ENCODE measurements at regions not wholly inside any gene's neighbourhood (a gene's known extent, or its start where the extent isn't known, plus 50 kb on each side); places are given as distances from the start of the nearest gene placed in this dataset.
"Not testable (repeated sequence)": the region's sequence is repeated elsewhere in the genome, so short reads cannot be mapped to it uniquely, and the experiment has no call there.

DNA sequence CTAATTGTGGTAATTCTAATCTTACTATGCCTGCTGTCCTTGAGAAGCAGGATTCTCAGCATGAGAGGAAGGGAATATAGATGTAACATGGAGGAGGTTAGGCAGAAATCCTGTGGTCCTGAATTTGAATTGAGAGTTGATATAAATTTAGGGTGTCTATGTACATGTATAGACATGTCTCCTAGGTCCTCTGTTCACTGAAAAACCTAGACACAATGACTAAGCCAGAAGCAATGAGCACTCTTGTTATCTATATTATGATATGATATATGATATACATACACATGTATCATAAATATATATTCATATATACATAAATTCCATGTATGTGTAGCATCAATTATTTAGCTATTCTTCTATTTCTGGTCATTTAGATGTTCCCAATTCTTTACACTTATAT lies 173.3 kb upstream of the MKLN1 start:
- DNase-seq (ENCODE audit: extremely low read depth, low read depth, low spot score): no peak

DNA sequence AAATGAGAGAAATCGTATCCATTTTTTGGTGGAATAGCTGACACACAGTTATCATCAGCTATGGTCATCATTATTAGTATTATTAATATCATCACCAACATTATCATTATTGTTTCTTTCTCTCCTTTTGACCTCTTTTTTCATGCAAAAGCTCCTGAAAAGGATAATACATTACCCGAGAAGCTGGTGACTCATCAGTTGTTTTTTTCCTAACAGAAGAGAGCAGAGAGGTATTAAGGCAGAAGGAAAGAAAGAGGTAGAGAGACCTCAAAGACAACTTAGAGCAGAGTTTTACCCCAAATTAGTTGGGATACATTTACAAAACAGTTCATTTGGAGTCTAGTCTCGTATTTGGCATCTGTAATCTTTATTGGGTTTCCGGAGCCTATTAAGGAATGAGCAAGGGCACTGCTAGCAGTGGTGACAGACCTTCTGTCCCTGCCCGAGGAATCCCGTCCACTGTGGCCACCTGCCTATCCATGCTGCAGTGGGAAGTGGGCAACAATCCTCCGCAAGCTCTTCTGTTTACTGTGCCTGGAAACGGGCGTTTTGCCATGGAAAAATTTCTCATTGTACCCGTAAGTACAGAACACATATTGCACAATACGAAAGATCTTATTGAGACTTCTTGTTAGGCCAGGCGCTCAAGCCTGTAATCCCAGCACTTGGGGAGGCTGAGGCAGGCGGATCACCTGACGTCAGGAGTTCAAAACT lies 170.0 kb upstream of the MKLN1 start:
- no peak for DNase-seq (ENCODE audit: extremely low read depth, low read depth, low spot score)

DNA sequence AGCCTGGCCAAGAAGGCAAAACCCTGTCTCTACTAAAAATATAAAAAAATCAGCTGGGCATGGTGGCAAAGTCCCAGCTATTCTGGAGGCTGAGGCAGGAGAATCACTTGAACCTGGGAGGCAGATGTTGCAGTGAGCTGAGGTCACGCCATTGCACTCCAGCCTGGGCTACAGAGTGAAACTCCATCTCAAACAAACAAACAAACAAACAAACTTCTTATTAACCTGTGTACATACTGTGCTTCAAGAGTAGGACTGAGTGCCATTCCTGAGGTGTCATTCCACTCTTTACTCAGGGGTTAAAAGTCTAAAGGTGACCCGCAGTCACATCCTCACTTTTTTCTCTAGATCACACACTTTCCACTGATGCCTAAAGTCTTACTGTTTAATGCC lies 169.4 kb upstream of the MKLN1 start:
- not testable (repeated sequence) for DNase-seq (ENCODE audit: extremely low read depth, low read depth, low spot score)

DNA sequence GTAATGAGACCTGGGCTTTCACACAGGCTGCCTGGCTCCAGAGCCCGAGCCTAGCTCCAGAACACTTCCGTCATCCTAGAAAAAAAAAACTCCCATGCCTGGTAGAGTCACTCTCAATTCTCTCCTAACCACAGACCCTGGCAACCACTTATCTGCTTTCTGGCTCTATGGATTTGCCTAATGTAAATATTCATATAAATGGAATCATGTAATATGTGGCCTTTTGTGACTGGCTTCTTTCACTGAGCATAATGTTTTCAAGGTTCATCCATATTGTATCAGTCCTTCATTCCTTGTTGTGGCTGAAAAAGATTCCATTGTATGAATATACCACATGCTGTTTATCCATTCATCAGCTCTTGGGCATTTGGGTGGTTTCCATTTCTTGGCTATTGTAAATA lies 167.7 kb upstream of the MKLN1 start:
- no peak for DNase-seq (ENCODE audit: extremely low read depth, low read depth, low spot score)

DNA sequence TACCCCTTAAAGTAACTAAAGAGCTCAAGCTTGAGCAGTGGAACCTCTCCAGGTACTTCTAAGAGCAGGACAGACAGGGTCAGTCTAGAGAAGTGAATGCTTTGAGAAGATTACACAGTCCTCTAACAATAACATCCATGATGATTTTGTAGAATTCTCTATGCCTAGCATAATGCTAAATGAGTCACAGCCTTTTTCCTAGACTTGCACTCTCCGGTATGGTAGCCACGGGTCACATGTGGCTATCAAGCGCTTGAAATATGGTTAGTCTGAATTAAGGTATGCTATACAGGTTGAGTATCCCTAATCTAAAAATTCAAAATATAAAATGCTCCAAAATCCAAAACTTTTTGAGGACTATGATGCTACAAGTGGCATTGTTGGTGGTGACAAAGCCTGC lies 166.6 kb upstream of the MKLN1 start:
- DNase-seq (ENCODE audit: extremely low read depth, low read depth, low spot score): no peak

DNA sequence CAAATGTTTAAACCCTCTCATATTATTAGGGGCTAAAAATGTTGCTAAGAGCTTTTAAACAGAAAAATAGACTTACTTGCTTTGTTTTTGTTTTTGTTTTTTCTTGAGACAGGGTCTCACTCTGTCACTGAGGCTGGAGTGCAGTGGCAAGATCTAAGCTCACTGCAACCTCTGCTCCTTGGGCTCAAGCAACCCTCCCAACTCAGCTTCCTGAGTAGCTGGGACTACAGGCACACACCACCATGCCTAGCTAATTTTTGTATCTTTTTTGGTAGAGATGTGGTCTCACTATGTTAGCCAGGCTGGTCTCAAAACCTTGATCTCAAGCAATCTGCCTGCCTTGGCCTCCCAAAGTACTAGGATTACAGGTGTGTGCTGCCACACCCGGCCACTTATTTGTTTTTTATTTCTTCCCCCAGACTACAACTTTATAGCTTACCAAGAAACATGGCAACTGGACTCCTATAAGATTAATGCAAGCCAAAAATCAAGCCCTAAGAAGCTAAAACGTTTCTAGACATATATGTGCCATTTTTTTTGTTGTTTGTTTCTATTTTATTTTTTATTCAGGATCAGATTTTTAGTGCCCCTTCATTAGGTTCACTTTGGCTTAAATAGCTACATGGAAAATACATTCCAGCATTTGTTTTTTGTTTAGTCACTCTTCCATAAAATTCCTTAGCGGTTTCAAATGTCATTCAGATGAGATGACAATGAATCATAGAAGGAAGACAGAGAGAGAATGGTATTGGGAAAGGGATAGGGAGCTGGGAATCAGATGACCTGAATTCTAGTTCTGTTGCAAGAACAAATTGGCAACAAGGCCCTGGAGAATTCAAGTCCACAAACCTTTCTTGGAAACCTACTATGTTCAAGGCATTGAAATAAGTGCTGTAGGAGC lies 163.4 kb upstream of the MKLN1 start:
- no peak for DNase-seq (ENCODE audit: extremely low read depth, low read depth, low spot score)

DNA sequence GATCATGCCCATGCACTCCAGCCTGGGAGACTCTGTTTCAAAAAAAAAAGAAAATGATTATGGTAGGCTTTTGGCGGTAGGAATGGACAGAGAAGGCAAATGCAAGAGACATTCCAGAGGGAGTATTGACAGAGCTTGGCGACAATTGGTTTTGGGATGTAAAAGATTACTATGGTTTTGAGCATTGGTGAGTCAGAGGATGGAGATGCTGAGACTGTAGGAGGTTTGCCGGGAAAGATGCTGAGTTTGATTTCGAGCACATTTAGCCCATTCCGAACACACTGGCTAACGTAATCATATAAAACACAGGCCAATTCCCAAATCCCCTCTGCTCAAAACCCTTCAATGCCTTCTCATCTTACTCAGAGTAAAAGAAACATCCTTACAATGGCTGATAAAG lies 161.6 kb upstream of the MKLN1 start:
- DNase-seq (ENCODE audit: extremely low read depth, low read depth, low spot score): no peak

DNA sequence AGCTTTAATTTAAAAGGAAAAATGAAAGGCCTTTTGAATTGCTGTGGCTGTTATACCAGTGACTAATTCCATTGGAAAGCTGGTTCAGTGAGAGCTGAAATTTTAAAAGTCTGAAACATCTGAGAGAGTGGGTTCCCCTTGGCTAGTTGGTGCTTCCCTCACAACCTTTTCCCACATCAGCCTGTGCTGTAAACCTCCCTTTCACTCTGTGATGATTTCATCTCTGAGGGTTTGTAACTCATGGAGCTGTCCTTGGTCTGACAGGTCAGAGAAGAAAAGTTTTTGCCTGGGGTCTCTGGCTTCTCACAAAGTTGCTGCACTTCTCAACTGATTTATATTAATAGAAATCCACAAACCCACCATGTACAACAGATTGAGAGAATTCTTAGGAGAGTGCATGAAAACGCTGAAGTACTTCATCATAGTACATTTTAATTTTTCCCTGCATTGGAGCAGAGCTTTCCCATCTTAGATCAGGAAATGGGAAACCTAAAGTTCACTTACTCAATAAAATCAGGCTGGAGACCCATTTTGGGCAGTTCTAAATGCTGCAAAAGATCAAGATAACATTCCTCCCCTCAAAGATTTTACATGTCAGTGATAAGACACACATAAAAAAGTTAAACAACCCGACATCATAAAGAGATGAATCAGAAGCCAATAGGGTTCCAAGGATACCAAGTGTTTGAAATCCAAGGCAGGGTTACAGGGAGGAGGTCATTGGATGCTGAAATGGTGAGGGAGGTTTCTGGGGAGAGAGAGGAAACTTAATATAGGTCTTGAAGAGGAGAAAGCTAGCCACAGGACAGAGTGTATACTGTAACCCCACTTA lies 157.0 kb upstream of the MKLN1 start:
- DNase-seq (ENCODE audit: extremely low read depth, low read depth, low spot score): no peak

DNA sequence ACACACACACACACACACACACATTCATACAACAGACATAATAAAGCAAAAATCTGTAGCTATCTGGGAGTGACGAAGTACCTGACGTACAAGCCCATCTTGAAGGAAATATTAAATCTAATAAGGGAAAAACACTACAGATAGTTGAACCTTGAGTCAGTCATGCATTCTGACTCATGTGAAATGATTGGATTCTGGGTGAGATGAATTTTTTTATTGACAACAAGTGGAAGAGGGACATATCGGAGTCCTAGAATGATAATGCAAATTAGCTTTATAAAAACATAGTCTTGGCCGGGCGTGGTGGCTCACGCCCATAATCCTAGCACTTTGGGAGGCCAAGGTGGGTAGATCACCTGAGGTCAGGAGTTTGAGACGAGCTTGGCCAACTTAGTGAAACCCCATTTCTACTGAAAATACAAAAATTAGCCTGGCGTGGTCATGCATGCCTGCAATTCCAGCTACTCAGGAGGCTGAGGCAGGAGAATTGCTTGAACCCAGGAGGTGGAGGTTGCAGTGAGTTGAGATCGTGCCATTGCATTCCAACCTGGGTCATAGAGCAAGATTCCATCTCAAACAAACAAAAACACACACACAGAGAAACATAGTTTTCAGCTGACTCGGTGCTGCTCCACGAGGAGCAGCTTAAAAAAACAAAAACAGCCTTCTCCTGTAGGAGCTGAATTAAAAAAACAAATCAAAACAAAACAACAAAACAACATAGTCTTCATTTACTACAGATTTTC lies 154.4 kb upstream of the MKLN1 start:
- DNase-seq (ENCODE audit: extremely low read depth, low read depth, low spot score): no peak

DNA sequence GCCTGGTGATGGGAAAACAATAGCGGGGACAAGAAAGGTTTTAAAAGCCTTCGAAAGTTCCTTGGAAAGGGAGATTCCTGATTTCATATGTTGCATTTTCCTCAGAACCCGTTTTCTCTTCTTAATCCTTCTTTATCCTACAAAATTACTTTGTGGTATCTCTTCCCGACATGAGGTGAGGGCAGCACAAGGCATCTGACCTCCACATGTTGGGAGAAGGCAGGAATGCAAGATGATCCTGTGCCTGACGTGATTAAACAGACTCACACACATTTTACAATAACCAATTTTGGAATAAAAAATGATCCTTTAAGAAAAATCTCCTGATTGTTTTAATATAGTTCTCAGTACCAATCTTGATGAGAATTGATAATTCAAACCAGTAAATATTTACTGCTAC lies 153.3 kb upstream of the MKLN1 start:
- DNase-seq (ENCODE audit: extremely low read depth, low read depth, low spot score): no peak

DNA sequence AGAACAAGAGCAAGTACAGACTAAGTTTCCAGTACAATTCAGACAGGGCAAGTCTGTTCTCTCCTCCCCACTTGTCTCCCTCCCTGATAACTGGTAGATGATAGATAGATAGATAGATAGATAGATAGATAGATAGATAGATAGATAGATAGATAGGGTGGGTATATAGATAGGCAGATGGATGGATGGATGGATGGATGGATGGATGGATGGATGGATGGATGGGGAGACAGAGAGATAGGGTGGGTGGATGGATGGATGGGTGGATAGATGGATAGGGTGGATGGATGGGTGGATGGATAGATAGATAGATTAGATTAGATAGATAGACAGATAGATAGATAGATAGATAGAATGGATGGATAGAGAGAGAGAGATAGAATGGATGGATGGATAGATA lies 152.8 kb upstream of the MKLN1 start:
- DNase-seq (ENCODE audit: extremely low read depth, low read depth, low spot score): no peak

DNA sequence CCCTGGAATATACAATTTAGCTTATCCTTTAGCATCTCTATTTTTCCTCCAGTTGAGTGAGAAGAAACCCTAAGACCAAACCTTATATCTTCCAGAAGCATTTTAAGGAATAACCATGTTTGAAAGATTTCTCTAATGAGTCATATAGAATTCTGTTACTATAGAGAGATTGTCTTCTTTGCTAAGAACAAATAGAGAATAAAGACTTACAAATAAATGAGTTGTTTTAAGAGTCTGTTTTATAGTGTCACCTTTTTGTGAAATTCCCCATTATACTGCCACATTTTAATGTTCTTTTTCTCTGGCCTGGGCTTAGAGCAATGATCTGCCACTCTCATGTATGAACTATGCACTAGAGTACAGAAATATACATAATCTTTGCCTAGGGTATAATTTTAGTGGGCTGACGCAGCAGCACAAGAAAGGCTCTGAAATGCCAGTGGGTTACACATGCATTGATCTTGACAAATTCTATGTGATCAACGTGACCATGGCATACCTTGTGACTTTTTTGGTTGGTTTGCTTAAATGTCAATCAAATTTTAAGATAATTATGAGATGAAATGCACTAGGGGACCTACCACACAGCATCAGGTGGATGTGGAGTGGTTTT lies 145.1 kb upstream of the MKLN1 start:
- no peak for DNase-seq (ENCODE audit: extremely low read depth, low read depth, low spot score)

DNA sequence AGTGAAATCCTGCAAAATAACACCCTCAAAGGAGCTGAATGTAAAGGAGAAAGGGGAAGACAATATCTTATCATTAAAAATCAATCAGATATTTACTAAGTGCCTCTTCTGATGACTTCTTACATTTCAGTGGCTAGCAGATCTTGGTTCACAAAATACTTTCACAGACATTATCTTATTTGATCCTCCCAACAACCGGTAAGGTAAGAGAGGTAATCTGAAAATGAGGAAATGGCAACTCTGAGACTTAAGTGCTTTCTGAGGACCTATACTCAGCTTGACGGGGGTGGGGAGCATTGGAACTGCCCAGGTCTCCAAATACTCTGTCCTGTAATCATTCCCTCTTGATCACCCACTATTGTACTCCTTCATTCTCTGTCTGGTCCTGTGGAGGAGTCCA lies 144.6 kb upstream of the MKLN1 start:
- no peak for DNase-seq (ENCODE audit: extremely low read depth, low read depth, low spot score)

DNA sequence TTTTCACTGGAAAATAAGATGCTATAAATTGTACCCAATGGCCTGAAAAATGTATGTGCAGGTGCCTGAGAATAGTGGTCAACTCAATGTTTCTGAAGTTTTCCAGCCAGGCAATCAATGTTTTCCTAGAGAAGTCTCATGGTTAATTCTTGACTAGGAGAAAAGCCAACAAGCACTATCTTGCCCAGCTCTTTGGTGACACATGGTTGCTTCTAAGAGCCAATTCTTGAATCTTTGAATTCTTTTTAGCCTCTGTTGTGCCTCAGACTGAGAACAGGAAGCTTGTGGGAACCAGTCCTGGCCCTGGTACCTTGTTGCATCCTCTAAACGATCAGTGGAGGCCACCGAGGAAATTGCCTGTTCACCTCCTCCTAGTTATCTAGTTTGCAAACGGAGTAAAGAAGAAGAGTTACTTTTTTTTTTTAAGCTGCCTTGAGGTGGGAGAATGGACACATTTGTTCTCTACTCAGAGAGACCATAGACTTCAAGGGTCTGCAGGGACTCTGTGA lies 144.0 kb upstream of the MKLN1 start:
- no peak for DNase-seq (ENCODE audit: extremely low read depth, low read depth, low spot score)

DNA sequence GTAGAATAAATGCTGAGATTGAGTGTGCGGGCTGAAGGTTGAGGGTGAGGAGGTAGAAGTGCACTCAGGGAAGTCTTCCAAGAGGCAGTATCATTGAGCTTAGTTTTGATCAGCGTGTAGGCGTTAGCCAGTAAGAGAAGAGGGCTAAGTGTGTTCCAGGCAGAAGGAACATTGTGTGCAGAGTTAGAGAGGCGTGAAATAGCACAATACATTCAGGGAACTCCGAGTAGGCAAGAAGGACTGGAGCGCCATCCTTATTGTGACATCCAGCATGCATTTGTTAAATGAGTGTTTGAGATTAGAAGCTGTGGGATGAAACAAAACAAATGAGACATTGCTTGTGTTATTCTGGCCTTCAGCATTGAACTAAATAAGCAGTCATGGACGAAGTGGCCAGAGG lies 140.9 kb upstream of the MKLN1 start:
- DNase-seq (ENCODE audit: extremely low read depth, low read depth, low spot score): no peak

DNA sequence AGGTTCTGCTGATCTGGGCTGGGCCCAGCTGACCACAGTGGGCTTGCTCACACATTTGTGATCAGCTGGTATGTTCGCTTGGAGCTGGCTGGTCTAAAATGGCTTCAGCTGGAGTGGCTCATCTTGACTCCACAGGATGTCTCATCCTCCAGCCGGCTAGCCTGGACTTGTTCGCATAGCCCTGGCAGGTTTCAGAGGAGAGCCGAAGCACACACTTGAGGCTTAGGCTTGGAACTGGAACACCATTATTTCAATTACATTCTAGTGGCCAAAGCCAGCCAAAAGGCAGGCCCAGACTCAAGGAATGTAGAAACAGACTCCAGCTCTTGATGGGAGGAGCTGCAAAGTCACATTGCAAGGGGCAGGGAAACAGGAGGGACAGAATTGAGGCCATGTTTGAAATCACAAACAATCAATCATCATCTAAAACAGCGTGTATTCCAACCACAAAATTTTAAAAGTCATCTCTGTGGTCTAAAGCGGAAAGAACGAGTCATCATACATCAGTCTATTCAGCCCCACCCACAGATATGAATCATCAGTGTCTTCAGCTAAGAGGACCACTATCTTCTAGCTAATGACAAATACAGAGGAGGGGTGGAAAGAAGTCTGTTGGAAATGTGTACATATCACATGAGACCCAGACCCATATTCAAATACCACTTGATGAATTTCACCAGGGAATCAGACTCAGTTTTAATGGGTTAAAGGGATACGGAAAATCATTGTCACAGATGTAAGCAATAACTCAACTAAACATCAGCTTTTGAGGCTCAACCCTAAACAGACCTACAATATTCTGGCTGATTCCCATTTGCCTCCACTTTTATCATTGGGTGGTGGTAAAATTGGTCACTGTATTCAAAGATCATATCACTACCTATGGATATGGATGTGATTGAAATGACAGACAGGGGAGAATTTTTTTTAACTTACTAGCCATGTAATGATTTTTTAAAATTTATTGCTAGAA lies 139.0 kb upstream of the MKLN1 start:
- DNase-seq (ENCODE audit: extremely low read depth, low read depth, low spot score): no peak

DNA sequence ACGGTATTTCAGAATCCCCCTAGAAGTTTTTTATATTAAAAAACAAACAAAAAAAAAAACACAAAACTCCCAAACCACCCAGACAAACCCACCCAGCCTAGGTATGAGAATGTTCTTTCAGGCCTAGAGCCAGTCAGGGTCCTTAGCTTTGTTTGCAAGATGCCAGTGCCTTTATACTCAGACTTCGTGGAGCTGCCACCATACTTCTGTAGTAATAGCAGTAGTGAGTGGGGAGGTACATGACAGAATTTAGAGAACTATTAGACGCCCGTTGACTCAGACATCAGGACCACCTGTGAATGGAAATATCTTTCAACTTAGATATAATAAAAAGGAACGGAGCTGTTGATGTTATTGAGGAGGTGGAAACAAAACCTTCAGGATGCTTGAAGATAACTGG lies 138.2 kb upstream of the MKLN1 start:
- DNase-seq (ENCODE audit: extremely low read depth, low read depth, low spot score): no peak

DNA sequence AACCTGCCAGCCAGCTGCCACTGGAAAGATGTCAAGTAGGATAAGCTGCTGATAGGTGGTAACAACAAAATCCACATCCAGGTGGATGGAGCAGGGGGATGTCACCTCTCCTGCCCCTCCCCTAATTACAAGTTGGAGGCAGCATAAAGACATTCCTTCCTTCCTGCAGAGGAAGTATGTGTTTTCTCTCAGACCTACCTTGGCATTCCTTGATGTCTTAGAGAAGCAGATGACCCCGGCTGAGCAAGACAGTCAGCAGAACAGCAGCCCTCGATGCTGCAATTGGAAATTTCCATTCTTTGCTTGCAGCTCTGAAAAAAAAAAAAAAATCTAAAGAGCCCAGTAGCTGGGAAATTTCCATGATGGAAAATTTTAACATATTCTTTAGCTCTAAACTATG lies 137.5 kb upstream of the MKLN1 start:
- DNase-seq (ENCODE audit: extremely low read depth, low read depth, low spot score): no peak

DNA sequence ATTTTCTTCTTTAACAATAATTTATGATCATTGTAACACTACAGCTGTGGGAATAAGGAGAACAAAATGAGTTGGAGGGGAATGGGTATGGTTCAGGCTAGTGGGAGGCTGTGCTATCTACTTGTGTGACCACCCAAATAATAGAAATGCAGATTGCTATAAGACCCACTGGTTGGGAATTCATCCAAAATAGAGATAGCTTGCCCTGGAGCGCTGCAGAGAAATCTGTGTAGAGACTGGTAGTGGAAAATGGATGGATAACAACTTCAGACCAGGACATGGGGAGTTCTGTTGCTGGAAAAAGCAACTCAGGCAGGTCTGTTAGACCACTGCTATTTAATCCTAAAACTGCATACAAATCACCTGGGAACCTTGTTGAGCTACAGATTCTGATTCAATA lies 137.1 kb upstream of the MKLN1 start:
- no peak for DNase-seq (ENCODE audit: extremely low read depth, low read depth, low spot score)

Measured in glomerular endothelial cell (primary cell).